Lower leg skin (tissue), 4 donors: ENCODE measurements at regions not wholly inside any gene's neighbourhood (a gene's known extent, or its start where the extent isn't known, plus 50 kb on each side); places are given as distances from the start of the nearest gene placed in this dataset.
A peak's percentile ranks its signal among the peaks of the same experiment; 100 is the strongest.

ENCODE experiments used
- DNase-seq, 2 donors: peaks; one replicate each; pipeline ENCODE4 v3.0.0-alpha.2; 2019; ENCODE audit warnings: low spot score in 2 of 2
- H3K4me3 ChIP-seq: fragments of 200-600 bp; sonication (generic); 2 replicates; pipeline ENCODE4 v1.5.1; 2017; ENCODE audit warnings: mild to moderate bottlenecking, low read depth; ENCODE audit not compliant: poor library complexity, severe bottlenecking
- POLR2A ChIP-seq, 2 donors: fragments of 450-650 bp; IDR thresholded peaks; one replicate each; pipeline ENCODE4 v1.6.1; 2016 to 2017; ENCODE audit warnings: antibody characterized with exemption in 2 of 2, mild to moderate bottlenecking in 1 of 2, moderate library complexity in 1 of 2
- WGBS, 2 donors: methylation state at CpG; one replicate each; pipeline ENCODE4 v1.1.5; 2018; 5-methylcytosine and 5-hydroxymethylcytosine counted together
- intact Hi-C: fragments of 100-400 bp; cut with DNase I; formaldehyde crosslinking; loops from one replicate; pipeline ENCODE4 v1.15.0; 2023; ENCODE audit warnings: low total_unique reads
- TF ChIP-seq, protein P1 (sequence below), 3 donors: fragments of 450-650 bp; IDR thresholded peaks; one replicate each; pipeline ENCODE4 v1.5.1; 2016; ENCODE audit warnings: antibody characterized with exemption in 3 of 3, mild to moderate bottlenecking in 3 of 3, moderate library complexity in 2 of 3

DNA sequence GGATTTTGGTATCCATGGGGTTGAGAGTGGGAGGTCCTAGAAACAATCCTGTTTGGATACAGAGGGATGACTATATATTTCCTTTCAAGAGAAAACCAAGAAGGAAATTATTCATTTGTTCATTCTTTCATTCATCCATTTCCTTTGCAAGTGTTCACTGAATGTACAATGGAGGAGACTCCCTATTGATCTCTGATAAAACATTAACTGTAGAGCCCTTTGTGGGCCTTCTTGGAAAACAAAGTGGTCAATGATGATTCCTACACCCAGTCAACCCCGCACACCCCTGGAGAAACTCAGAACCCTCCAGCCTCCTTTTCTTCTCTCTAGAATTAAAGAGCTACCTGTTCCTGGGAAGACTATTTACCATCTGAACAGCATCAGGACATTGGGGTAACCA lies 247.3 kb downstream of the AUH start:
- DNase-seq: no peak
- 94 to 100% methylated on average over 1 of the region's 1 CpG for WGBS, 2 donors
- intact Hi-C loops: no loop called here
- no peak overlapping the region for H3K4me3 ChIP-seq
- no peak for TF ChIP-seq POLR2A (IDR thresholded peaks at IDR 0.05)
- TF ChIP-seq, protein P1, sequence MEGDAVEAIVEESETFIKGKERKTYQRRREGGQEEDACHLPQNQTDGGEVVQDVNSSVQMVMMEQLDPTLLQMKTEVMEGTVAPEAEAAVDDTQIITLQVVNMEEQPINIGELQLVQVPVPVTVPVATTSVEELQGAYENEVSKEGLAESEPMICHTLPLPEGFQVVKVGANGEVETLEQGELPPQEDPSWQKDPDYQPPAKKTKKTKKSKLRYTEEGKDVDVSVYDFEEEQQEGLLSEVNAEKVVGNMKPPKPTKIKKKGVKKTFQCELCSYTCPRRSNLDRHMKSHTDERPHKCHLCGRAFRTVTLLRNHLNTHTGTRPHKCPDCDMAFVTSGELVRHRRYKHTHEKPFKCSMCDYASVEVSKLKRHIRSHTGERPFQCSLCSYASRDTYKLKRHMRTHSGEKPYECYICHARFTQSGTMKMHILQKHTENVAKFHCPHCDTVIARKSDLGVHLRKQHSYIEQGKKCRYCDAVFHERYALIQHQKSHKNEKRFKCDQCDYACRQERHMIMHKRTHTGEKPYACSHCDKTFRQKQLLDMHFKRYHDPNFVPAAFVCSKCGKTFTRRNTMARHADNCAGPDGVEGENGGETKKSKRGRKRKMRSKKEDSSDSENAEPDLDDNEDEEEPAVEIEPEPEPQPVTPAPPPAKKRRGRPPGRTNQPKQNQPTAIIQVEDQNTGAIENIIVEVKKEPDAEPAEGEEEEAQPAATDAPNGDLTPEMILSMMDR (IDR thresholded peaks at IDR 0.05): no peak

DNA sequence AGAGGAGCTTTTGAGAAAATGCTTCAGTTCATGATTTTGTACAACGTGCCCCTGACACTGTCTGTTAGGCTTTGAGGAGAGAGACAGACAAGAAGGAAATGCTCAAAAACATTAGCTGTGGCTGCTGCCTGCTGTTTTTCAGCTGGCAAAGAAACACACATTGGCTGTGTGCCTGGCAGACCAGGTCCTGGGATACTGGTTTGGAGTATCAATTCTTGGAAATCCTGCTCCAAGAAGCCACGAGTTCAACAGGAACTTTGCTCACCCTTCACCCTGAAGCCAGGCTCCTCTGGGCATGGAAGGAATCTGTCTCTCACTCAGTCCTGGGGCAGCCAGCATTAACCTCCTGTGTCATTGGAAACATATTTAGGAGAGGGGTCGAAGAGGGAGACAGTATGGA lies 245.5 kb downstream of the AUH start:
- DNase-seq: no peak
- TF ChIP-seq, protein P1 (IDR thresholded peaks at IDR 0.05): no peak
- no peak for TF ChIP-seq POLR2A (IDR thresholded peaks at IDR 0.05)
- 33 to 43% methylated on average over 3 of the region's 3 CpGs for WGBS, 2 donors
- H3K4me3 ChIP-seq: no peak overlapping the region
- intact Hi-C loops: no loop called here

DNA sequence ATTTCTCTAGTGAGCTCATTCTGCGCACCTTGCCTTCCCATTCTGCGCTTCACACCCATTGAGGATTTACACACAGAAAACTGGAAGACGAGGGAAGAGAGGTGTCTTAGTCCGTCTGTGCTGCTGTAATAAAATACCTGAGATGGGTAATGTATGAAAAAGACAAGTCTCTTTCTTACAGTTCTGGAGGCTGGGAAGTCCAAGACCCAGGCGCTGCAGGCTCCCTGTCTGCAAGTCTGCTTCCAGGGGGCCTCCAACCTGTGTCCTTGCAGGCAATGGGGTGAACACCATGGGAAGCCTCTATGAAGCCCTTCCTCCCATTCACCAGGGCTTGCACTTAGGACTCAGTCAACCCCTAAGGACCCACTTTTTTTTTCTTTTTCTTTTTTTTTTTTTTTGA lies 245.0 kb downstream of the AUH start:
- 94 to 98% methylated on average over 5 of the region's 5 CpGs for WGBS, 2 donors
- no peak for DNase-seq
- intact Hi-C loops: no loop called here
- no peak overlapping the region for H3K4me3 ChIP-seq
- TF ChIP-seq POLR2A (IDR thresholded peaks at IDR 0.05): no peak
- TF ChIP-seq, protein P1 (IDR thresholded peaks at IDR 0.05): no peak

DNA sequence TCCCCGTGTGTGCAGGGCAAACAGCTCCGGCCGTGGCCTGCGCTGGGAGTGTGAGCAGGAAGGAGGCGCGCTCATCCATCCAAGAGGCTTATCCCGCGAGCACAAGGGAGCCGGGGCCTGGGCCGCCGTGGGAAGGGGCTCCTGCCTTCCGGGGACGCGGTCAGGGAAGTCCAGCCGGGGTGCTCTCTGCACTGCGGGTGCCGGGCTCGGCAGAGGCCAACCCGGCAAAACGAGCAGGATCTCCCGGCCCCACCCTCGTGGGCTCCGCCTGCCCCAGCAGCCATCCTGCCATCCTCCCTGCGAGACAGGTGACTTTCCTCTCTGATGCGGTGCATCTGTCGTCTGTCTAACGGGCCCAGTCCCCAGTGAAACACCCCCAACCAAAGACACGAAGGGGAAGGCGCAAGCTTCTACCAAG lies 244.2 kb downstream of the AUH start:
- no peak for TF ChIP-seq POLR2A (IDR thresholded peaks at IDR 0.05)
- intact Hi-C loops: no loop called here
- DNase-seq: no peak
- H3K4me3 ChIP-seq: no peak overlapping the region
- WGBS, 2 donors: 85% methylated on average over 19 to 29 of the region's 29 CpGs

DNA sequence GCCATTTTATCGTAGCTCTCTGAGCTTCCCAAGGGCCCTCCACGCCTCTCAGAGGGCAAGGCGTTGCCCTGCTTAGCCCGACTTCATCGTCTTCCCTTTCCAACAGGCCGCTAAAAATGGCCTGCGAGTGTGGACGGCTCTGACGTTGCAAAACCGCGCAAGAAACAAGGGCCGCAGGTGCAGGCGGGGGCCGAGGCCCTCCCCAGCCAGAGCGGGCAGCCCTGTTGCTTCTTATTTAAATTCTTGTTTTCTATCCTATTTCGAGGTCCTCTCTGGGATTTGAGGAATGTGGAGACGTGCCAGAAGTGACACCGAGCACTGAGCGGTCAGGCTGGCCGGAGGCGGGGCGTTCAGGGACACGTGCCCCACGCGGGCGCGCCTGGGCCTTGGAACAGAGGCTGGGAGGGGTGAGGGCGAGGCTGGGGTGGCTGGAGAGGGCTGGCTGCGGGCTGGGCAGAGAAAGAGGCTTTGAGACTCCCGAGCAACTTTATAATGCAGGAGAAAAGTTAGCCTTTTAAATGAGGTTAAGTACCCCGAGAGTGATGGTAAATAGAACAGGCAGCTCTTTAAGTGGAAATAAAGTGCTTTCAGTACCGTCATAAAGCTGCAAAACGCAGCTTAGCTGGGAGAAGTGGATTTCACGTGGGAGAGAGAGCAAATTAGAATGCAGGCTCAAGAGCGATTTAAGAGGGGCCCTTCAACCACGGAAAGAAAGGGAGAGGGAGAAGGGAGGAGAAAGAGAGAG lies 243.6 kb downstream of the AUH start:
- intact Hi-C loops: no loop called here
- DNase-seq: peak; percentile 65 to 96
- no peak overlapping the region for H3K4me3 ChIP-seq
- WGBS, 2 donors: 19 to 28% methylated on average over 36 of the region's 36 CpGs
- TF ChIP-seq POLR2A (IDR thresholded peaks at IDR 0.05): no peak
- TF ChIP-seq, protein P1 (IDR thresholded peaks at IDR 0.05): no peak

DNA sequence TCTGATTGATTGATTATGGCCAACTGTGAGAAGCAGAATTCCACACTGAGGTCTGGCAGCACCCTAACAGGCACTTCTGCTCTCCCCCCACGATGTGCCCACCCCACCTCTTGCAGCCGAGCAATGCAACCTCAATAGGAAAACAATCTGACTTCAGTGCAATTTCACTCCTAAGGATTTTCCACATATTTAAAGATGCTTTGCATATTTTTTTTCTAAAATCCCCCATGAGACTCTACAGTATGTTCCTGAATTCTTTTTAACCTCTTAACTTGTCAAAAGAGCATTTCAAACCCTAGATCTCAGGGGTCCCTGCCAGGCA lies 243.1 kb downstream of the AUH start:
- intact Hi-C loops: no loop called here

More for the DNA sequence above, 243.1 kb downstream of the AUH start:
- no peak for DNase-seq
- no peak overlapping the region for H3K4me3 ChIP-seq
- TF ChIP-seq POLR2A (IDR thresholded peaks at IDR 0.05): no peak
- TF ChIP-seq, protein P1 (IDR thresholded peaks at IDR 0.05): no peak
- WGBS, 2 donors: 17 to 18% methylated on average over 2 of the region's 2 CpGs
